GM21576 (cell line): ENCODE measurements at regions not wholly inside any gene's neighbourhood (a gene's known extent, or its start where the extent isn't known, plus 50 kb on each side); places are given as distances from the start of the nearest gene placed in this dataset.
"Not testable (repeated sequence)": the region's sequence is repeated elsewhere in the genome, so short reads cannot be mapped to it uniquely, and the experiment has no call there.

Source experiments
- ATAC-seq: cut with Tn5 transposase; IDR thresholded peaks from one replicate; pipeline ENCODE4 v1.9.1; 2021; ENCODE audit warnings: mild to moderate bottlenecking, moderate library complexity; ENCODE audit not compliant: unreplicated experiment

DNA sequence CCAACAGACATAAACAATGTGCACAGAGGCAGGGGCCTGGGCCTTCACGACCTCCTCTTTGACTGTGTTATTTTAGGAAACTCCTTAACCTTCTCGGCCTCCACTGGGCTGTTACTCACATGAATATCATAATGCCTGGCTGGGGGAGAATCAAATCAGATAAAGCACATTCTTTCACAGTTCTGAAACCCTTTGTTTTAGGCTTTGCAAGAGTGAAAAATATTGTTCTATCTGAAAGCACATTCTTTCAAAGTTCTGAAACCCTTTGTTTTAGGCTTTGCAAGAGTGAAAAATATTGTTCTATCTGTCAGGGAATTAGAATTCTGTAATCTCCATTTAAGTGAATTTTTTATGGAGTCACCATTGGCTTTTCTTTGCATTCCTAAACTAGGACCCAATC is 50.7 kb upstream of the SYNDIG1 start:
- ATAC-seq, result no peak

DNA sequence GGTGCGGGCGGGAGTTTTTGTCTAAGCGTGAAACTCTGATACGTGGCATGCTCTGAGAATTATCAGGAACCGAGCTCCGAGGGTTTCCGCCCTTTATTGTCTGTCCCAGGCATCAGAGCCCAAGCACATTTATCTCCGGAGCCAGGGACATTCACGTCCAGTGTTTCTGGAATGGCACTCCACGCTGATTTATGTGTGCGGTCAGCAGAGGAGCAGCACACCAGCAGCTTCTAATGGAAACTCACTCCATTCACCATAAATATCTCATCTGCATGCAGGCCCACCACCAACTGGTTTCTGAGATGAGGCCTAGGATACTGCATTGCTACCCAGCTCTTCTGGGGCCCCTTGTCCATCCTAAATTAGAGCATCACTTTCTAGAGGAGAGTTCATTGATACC is 51.9 kb upstream of the SYNDIG1 start:
- no peak for ATAC-seq

DNA sequence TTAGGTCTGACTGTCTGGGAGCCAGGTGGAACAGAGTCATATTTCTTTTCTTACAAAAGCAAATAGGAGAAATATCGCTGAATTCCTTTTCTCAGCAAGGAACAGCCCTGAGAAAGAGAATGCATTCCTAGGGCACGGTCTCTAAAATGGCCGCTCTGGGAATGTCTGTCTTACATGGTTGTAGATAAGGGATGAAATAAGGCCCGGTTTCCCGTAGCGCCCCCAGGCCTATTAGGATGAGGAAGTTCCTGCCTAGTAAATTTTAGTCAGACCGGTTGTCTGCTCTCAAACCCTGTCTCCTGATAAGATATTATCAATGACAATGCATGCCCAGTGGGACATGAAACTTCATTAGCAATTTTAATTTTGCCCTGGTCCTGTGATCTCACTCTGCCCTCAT is 54.0 kb upstream of the SYNDIG1 start:
- not testable (repeated sequence) for ATAC-seq

DNA sequence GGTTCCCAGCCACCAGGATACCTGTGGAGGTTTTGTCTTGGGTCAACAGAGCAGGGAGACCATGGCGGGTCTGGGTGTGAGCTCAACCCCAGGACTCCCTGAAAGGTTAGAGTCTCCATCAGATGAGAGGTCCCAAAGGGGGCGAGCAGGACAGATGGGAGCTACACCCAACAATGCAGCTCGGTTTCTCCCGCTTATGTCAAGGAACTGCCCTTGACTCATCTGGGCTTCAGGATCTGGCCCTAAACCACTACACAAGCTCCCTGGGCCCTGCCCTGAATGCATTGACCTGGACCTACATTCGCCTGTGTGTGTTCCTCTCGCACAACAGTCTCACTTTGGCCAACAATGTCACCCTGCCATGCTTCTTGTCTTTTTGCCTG is 57.6 kb upstream of the SYNDIG1 start:
- no peak for ATAC-seq

DNA sequence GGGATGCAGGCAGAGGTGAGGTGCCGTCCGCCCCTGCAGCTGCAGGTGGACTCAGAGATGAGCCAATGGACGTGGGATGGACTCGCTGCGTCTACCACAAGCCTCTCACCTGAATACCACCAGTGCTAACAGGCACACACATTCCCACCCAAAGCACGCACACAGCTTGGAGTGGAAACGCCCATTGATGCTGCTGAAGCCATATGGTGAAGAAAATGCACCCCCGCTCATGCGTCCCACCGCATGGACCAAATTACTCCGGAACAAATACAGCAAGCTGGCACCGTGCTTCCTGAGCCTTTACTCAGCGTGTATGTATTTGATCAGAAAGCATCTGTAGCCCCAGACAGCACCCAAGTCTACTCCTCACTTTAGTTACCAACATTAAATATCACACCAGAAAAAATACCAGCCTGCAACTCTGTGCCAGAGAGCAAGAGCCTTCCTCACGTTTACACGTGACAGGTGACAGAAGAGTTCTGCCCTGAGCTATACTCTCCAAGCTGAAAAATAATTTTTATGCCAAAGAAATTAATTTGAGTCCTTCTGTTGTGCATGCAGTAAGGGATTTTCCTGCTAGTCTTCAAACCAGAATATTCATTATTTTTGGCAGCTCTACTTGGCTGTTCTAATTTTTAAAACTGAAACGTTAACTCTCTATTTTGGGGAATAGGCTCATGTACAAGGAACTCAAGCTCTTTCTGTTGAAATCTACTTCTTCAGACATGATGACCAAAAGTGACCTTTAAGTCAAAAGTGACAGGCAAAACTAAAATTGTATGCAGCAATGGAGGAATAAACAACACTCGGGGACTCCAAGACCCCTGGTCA is 58.2 kb upstream of the SYNDIG1 start:
- ATAC-seq, result no peak

DNA sequence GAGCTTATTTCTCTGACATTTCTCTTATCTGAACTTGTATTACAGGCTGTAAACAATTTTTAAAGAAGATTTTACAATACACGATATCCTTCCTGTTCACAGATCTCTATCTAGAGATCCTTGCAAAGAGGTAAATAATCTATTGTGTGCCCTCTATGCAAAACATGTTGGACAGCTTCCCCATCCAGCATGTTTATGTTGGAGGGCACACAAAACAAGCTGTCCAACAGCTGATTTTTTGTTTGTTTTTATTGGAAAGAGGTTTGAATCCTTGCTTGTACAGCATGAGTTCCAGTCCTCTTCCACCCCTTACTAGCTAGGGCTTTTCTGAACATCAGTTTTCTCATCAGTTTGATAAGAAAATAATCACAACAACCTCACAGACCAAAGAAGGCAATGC is 62.3 kb upstream of the SYNDIG1 start:
- ATAC-seq, result no peak

DNA sequence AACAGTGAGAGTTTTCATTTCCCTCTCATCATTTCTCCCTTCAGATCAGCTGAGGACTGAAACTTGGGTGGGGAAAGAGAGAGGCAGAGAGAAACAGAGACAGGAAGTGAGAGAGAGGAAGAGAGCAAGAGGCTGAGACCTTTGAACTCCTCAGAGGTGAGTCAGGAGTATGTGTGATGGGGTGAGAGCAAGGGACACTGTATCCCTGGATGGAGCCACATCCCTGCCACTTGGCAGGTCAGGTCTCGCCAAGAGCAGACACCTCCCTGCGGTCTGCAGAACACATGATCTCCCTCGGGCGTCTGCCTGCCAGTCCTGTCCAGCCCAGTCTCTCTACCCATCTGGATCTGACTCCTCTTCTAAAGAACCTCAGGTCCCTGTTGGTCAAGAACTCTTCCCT is 62.7 kb upstream of the SYNDIG1 start:
- ATAC-seq, result no peak

DNA sequence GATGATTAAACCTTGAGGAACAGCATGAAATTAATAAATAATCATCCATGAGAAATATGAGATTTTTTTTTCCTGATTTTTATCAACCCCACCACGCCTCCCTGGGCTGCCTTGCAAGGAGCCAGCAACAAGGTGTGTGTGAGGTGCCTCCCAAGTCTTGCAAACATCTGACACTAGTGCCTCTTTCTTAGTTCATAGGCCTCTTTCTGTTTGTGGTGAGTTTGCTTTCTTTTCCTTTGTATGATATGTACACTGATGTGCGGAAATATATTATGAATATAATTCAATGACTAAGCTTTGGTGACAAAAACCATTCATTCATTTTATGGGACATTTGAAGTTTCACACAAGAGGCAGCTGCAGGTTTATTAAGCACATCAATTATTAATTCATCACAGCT is 63.2 kb upstream of the SYNDIG1 start:
- no peak for ATAC-seq

DNA sequence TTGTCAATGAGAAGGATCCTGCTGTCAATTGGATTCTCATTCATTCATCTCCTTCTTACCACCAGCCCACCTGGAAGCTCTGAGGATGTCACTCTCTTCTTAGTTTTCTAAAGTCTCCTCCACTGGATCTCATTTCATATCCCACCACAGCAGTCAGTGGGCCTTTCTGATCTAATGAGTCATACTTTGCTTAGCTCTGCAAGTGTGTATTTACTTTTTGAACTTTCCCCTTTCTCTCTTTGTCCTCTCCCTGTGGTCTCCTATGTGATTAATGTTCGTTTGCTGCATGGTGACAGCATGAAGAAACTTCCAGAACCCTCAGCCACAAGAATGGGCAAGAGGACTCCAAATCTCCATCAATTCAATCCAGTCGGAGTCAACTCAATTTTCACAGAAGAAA is 63.6 kb upstream of the SYNDIG1 start:
- no peak for ATAC-seq

DNA sequence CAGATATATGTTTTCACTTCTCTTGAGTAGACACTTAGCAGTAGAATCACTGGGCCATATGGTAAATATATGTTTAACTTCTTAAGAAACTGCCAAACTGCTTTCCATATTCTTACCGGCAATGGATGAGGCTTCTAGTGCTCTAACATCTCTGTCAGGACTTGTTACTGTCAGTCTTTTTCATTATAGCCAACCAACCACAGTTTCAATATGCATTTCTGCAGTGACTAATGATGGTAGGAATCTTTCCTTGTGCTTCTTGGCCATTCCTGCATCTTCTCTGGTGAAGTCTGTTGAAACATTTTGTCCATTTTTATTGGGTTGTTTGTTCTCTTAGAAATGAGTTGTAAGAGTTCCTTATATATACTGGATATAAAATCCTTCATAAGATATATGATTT is 66.0 kb upstream of the SYNDIG1 start:
- ATAC-seq, result no peak

DNA sequence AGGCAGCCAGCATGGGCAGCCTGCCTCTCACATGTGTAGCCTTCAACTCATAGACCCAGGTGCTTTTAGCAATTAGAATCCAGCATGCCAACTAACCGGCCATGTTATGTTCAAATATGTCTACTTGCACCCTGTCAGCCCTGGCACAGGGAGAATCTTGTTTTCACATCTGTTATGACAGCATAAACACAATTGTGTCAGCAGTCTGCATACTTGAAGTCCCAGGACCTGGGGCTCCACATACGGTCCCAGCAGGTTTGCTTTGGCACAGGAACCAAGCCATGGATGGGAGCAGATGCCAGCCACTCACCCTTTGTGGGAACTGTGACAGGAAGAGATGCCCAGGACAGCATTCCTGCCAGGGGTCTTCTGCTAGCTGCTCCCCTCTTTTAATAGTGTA is 67.2 kb upstream of the SYNDIG1 start:
- ATAC-seq, result no peak

DNA sequence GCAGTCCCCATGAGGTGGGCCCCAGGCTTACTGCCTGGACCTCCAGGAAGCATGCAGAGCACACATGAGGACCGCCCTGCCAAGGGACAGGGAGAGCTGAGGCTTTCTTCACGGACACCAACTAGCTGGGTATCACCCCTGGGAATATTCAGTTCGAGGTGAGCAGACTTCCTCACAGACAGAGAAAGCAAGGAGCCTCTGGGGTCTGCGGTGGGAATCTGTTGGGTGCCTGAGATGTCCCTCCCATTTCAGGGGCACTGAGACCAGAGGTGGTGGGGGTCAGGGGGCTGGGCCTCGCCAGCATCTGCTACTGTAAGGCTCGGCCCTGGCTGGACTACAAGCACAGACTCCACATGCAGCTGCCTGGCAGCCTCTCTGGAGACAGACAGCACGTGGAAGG is 74.3 kb upstream of the SYNDIG1 start:
- no peak for ATAC-seq

DNA sequence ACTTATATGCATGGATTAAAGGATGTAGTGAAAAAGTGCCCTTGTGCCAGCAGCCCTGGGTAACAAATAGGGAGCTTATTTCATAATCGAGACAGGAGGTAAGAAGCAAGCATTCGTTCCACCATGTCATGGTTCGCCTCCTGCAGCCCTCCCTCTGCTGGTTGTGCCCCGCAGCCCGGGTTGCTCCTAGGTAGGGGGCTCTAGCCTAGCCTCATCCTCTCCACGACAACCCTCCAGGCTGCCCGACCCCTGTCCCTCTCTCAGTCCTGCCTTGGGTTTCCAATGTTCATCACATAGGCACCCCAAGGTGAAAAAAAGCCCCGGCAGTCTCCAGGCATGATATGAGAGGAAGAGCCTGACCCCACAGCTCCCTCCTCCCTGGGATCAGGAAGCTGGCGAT is 75.5 kb upstream of the SYNDIG1 start:
- no peak for ATAC-seq

DNA sequence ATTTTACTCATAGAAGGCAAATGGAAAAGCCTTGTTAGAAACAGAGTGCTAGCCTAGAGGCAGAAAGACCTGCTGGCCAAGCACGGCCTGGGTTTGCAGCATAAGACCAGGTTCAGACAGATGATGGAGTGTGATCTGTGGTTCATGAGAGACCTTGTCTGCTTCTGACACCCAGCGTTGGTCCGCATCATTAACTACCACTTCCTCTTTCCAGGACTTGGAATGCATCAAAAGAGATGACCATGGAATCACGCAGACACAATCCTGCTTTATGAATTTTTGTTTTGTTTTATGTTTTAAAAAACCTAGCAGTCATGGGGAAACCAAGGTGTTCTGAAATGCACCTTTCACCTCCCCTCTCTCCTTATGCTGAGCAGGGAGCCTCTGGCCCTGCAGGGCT is 76.8 kb upstream of the SYNDIG1 start:
- ATAC-seq, result no peak

DNA sequence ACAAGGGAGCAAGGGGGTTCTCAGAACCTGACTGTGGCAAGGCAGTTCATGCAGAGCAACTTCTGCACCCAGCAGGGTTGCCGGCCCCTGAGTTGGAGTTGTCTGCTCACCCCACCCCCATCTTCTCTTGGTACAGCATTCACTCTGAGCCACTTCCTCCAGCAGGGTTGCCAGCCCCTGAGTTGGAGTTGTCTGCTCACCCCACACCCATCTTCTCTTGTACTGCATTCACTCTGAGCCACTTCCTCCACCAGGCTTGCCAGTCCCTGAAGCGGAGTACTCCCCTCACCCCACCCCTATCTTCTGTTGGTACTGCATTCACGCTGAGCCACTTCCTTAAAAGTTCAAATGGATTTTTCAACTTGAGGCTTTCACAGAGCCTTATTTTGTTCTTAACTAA is 79.7 kb upstream of the SYNDIG1 start:
- ATAC-seq, result no peak

DNA sequence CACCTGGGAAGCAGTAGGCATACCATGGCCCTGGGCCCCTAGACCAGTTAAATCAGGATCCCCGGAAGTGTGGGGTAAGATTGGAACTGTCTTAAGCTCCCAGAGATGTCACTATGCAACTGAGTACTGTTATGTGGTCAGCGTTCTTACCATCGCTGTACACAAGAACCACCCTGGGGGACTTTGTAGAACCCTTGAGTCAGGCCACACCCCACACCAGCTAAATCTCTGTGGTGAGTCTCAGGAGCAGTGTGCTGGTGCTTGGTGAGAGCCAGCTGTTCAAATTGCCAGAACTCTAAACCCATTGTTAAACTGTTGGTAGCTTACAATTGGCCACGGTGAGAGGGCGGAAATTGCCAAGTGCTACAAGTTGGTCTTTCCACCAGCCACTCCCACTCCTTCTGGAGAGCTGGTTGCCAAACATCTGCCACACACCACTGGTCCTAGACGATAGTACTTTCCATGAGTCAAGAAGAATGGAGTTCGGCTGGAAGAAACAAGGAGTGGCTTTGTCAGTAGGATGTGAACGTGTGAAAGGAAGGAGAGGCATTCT is 80.5 kb upstream of the SYNDIG1 start:
- no peak for ATAC-seq

DNA sequence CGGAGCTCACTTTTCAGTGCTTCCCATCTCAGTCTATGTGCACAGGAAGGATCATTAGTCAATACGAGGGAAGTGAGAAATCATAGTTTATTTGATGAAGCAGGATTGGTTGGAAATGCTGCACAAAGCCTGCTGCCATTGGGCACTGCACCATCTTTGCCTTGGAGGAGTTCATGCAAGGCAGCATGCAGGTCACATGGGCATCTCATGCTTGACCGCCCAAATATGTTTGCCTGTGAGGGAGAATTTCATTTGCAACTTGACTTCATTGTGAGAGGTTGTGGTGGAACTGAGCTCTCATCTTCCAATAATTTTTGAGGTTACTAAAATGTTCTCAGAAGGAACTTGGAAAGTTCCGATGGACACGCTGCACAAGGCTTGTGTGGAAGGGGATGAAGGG is 83.9 kb upstream of the SYNDIG1 start:
- ATAC-seq, result no peak

DNA sequence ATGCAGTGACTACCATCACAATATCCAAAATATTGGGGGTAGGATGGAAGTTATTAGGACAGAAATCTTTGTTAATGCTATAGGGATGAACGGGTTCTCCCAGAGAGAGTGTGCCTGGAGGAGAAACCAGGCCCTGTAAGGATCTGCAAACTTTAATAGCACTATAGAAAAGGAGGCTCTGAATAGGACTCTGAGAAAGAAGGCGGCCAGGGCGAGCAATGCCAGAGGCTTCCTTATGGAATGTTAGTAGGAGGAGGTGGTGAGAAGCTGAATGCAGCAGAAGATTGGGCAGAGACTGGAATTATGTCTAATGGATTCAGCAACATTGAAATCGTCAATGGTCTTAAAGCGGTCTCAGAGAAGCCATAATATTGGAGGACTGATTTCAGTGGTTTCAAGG is 84.6 kb upstream of the SYNDIG1 start:
- ATAC-seq, result no peak

DNA sequence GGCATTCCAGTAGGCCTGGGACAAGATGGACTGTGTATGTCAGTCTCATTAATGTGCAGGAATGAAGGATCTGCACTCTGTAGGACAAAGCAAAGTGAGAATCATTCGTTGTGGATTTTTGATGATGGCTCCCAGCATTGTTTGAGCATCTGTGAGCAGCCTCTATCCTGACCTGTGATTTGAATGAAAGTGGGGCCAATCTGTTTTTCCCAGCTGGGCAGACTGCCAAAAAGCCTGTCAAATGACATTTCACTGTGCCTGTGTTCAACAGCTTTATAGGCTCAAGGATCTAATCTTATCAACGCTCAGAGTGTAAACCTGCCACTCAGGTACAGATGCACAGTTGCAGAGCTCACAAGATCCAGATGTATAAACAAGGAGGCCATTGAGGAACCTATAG is 86.7 kb upstream of the SYNDIG1 start:
- ATAC-seq, result no peak

DNA sequence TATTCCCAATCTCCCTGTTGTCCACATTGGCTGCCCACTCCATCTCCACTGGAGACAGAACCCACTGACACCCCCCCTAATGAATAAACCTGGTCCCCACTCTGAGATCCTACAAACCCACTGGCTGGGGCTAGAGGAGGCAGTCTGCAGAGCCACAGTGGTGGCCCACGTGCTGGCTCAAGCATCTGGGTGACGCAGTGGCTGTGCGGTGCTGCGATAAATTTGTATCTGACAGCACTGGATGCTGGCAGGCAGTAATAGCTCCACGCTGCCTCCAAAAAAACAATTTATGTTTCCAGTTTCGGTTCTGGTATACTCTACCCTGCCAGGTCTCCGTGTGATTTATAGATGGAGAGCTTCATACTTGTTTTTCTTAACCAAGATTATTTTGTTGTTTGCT is 87.1 kb upstream of the SYNDIG1 start:
- ATAC-seq, result no peak

DNA sequence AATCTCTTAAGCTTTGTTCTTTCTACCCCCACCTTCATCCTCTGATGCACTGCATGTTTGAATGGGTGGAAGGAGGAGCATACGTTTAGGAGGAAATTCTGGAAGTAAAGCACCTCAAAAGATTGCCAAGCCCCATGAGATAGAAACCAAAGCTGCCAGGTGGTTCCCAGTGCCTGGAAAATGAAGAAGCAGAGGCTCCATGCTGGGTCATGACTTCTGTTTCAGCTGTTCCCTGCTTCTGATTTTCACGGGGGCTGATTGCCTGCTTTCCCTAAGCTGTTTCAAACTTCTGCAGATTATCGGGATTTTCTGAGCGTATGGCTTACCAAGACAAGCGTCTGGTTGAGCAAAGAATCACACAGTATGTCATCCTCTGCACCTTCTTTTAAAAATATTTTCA is 87.5 kb upstream of the SYNDIG1 start:
- no peak for ATAC-seq

DNA sequence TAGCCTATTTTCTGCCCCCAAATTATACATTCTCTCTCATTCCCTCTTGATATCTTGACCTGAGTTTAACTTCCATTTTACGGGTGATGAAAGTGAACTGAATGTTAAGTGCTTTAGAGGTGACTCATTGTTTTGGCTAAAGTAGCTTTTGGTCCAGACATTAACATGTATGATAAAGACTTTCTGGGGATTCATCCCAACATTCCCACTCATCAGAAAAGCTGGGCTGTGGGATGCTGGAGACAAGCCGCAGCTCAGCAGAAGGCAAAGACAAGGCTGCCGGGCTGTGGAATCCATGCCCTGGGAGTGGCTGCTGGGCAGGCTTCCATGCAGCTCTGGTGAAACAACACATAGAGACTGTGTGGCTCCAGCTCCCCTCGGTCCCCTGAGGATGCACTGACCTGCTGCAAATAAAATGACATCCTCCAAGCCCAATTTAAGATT is 89.9 kb upstream of the SYNDIG1 start:
- no peak for ATAC-seq
